ENCODE measurements at regions not wholly inside any gene's neighbourhood (a gene's known extent, or its start where the extent isn't known, plus 50 kb on each side); places are given as distances from the start of the nearest gene placed in this dataset.

- Histone ChIP-seq H3K4me3 (ENCODE audit: severe bottlenecking) (no peak overlapping the region), H3K27me3 (ENCODE audit: insufficient read depth, poor library complexity, severe bottlenecking) (no peaks in the 10 kb centered on the region), H3K9me3 (ENCODE audit: severe bottlenecking) (no peaks in the 10 kb centered on the region), H3K27ac (ENCODE audit: poor library complexity, severe bottlenecking) (no peak overlapping the region), H3K4me1 (ENCODE audit: insufficient read depth, poor library complexity, severe bottlenecking) (no peaks in the 10 kb centered on the region), H3K36me3 (ENCODE audit: low read depth) (no peaks in the 10 kb centered on the region)
- no peak for TF ChIP-seq CTCF (IDR thresholded peaks at IDR 0.05; ENCODE audit: poor library complexity, severe bottlenecking)
- no peak for ATAC-seq (ENCODE audit: low read depth)
- DNase-seq (ENCODE audit: low spot score): no peak
Measured at GRCh38 chr12:84270470-84271140, 642.0 kb downstream of the SLC6A15 start.

- no peak overlapping the region for H3K27ac ChIP-seq (ENCODE audit: poor library complexity, severe bottlenecking)
- no peak overlapping the region for H3K4me3 ChIP-seq (ENCODE audit: severe bottlenecking)
- no peaks in the 10 kb centered on the region for H3K36me3 ChIP-seq (ENCODE audit: low read depth)
- no peaks in the 10 kb centered on the region for H3K9me3 ChIP-seq (ENCODE audit: severe bottlenecking)
- TF ChIP-seq CTCF (IDR thresholded peaks at IDR 0.05; ENCODE audit: poor library complexity, severe bottlenecking): no peak
- DNase-seq (ENCODE audit: low spot score): no peak
- no peaks in the 10 kb centered on the region for H3K4me1 ChIP-seq (ENCODE audit: insufficient read depth, poor library complexity, severe bottlenecking)
- H3K27me3 ChIP-seq (ENCODE audit: insufficient read depth, poor library complexity, severe bottlenecking): no peaks in the 10 kb centered on the region
- no peak for ATAC-seq (ENCODE audit: low read depth)
Measured at GRCh38 chr12:84247931-84248330, 664.7 kb downstream of the SLC6A15 start.

- ATAC-seq (ENCODE audit: low read depth) (no peak), DNase-seq (ENCODE audit: low spot score) (no peak)
- no peak for TF ChIP-seq CTCF (IDR thresholded peaks at IDR 0.05; ENCODE audit: poor library complexity, severe bottlenecking)
- Histone ChIP-seq H3K9me3 (ENCODE audit: severe bottlenecking) (no peaks in the 10 kb centered on the region), H3K27ac (ENCODE audit: poor library complexity, severe bottlenecking) (no peak overlapping the region), H3K27me3 (ENCODE audit: insufficient read depth, poor library complexity, severe bottlenecking) (no peaks in the 10 kb centered on the region), H3K4me1 (ENCODE audit: insufficient read depth, poor library complexity, severe bottlenecking) (no peaks in the 10 kb centered on the region), H3K36me3 (ENCODE audit: low read depth) (no peaks in the 10 kb centered on the region), H3K4me3 (ENCODE audit: severe bottlenecking) (no peak overlapping the region)
Measured at GRCh38 chr12:84243686-84244085, 668.9 kb downstream of the SLC6A15 start.

GRCh38 chr12:84222841-84223240, 689.8 kb downstream of the SLC6A15 start:
- no peaks in the 10 kb centered on the region for H3K36me3 ChIP-seq (ENCODE audit: low read depth)
- H3K4me3 ChIP-seq (ENCODE audit: severe bottlenecking): no peak overlapping the region
- peaks cover 3% of the 10 kb centered on the region for H3K9me3 ChIP-seq (ENCODE audit: severe bottlenecking)
- no peak for ATAC-seq (ENCODE audit: low read depth)
- no peak overlapping the region for H3K27ac ChIP-seq (ENCODE audit: poor library complexity, severe bottlenecking)
- no peaks in the 10 kb centered on the region for H3K27me3 ChIP-seq (ENCODE audit: insufficient read depth, poor library complexity, severe bottlenecking)
- TF ChIP-seq CTCF (IDR thresholded peaks at IDR 0.05; ENCODE audit: poor library complexity, severe bottlenecking): no peak
- no peak for DNase-seq (ENCODE audit: low spot score)
- no peaks in the 10 kb centered on the region for H3K4me1 ChIP-seq (ENCODE audit: insufficient read depth, poor library complexity, severe bottlenecking)

- Histone ChIP-seq H3K9me3 (ENCODE audit: severe bottlenecking) (peaks cover 3% of the 10 kb centered on the region), H3K4me1 (ENCODE audit: insufficient read depth, poor library complexity, severe bottlenecking) (no peaks in the 10 kb centered on the region), H3K4me3 (ENCODE audit: severe bottlenecking) (no peak overlapping the region), H3K27ac (ENCODE audit: poor library complexity, severe bottlenecking) (no peak overlapping the region), H3K36me3 (ENCODE audit: low read depth) (no peaks in the 10 kb centered on the region), H3K27me3 (ENCODE audit: insufficient read depth, poor library complexity, severe bottlenecking) (no peaks in the 10 kb centered on the region)
- DNase-seq (ENCODE audit: low spot score): no peak
- ATAC-seq (ENCODE audit: low read depth): no peak
- no peak for TF ChIP-seq CTCF (IDR thresholded peaks at IDR 0.05; ENCODE audit: poor library complexity, severe bottlenecking)
Measured at GRCh38 chr12:84218406-84218805, 694.2 kb downstream of the SLC6A15 start.
